Testis (tissue), 2 donors: ENCODE measurements at regions not wholly inside any gene's neighbourhood (a gene's known extent, or its start where the extent isn't known, plus 50 kb on each side); places are given as distances from the start of the nearest gene placed in this dataset.
"Not testable (repeated sequence)": the region's sequence is repeated elsewhere in the genome, so short reads cannot be mapped to it uniquely, and the experiment has no call there.

Experiments
- DNase-seq: peaks from one replicate; pipeline ENCODE4 v3.0.0-alpha.2; 2019
- H3K27ac ChIP-seq, 2 donors: fragments of 200-600 bp; sonication (generic); one replicate each; pipeline ENCODE4 v1.5.1; 2019
- H3K27me3 ChIP-seq: fragments of 200-600 bp; sonication (generic); one replicate; pipeline ENCODE4 v1.5.1; 2019
- H3K36me3 ChIP-seq: fragments of 200-600 bp; sonication (generic); one replicate; pipeline ENCODE4 v1.5.1; 2017; ENCODE audit warnings: low read depth; ENCODE audit errors: missing control alignments
- H3K4me1 ChIP-seq: fragments of 200-600 bp; sonication (generic); one replicate; pipeline ENCODE4 v1.5.1; 2019
- H3K4me3 ChIP-seq, 2 donors: fragments of 200-600 bp; sonication (generic); one replicate each; pipeline ENCODE4 v1.5.1; 2017 to 2019
- H3K9me3 ChIP-seq: fragments of 200-600 bp; sonication (generic); one replicate; pipeline ENCODE4 v1.5.1; 2017
- CTCF ChIP-seq, 3 experiments: fragments of 450-650 bp in 2 of 3; fragments of 200-600 bp in 1 of 3; sonication (generic) in 1 of 3; IDR thresholded peaks; one replicate each; pipeline ENCODE4 v1.5.1; 2016 to 2019; ENCODE audit warnings: antibody characterized with exemption in 3 of 3, mild to moderate bottlenecking in 2 of 3, moderate library complexity in 1 of 3
- POLR2A ChIP-seq: fragments of 450-650 bp; IDR thresholded peaks from one replicate; pipeline ENCODE4 v1.6.1; 2017; ENCODE audit warnings: antibody characterized with exemption, mild to moderate bottlenecking, moderate library complexity
- WGBS, 2 donors: methylation state at CpG; one replicate each; pipeline ENCODE4 v1.1.5; 2018; 5-methylcytosine and 5-hydroxymethylcytosine counted together
- intact Hi-C: fragments of 100-400 bp; cut with DNase I; formaldehyde crosslinking; loops from one replicate; pipeline ENCODE4 v1.15.1; 2023; ENCODE audit warnings: low total_unique reads

DNA sequence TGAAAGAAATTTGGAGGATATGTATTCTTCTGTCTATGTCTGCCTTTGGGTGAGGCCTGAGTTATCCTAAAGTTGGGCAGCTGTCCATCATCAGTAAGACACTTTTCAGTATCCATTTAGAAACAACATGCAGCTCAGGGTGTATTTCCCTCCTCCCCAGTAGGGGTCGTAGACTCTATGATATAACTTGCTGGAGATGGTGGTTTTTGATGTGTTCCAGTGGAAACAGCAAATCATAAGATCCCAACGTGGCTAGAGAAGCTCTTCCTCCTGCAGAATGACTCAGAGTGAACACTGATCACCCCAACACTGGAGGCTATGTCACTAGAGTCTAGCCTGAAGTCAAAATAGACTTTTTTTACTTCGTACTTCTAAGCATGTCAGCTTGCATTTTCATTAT lies 331.6 kb upstream of the STXBP6 start:
- H3K9me3 ChIP-seq = no peaks in the 10 kb centered on the region
- DNase-seq = no peak
- intact Hi-C loops = no loop called here
- no peak overlapping the region for H3K27ac ChIP-seq
- no peaks in the 10 kb centered on the region for H3K27me3 ChIP-seq
- no peak for TF ChIP-seq POLR2A
- no peak for TF ChIP-seq CTCF (IDR thresholded peaks at IDR 0.05)
- H3K4me1 ChIP-seq = no peaks in the 10 kb centered on the region
- no peak overlapping the region for H3K4me3 ChIP-seq
- H3K36me3 ChIP-seq = no peaks in the 10 kb centered on the region
- WGBS, 2 donors = 53 to 71% methylated on average over 3 of the region's 3 CpGs

GRCh38 chr14:25375639-25376038 lies 325.7 kb upstream of the STXBP6 start:
- 90 to 95% methylated on average over 2 of the region's 2 CpGs for WGBS, 2 donors
- no peak for TF ChIP-seq CTCF (IDR thresholded peaks at IDR 0.05)
- TF ChIP-seq POLR2A = no peak
- H3K27ac ChIP-seq = no peak overlapping the region
- no peaks in the 10 kb centered on the region for H3K4me1 ChIP-seq
- no peaks in the 10 kb centered on the region for H3K9me3 ChIP-seq
- DNase-seq = no peak
- H3K36me3 ChIP-seq = no peaks in the 10 kb centered on the region
- intact Hi-C loops = no loop called here
- no peaks in the 10 kb centered on the region for H3K27me3 ChIP-seq
- no peak overlapping the region for H3K4me3 ChIP-seq

- TF ChIP-seq CTCF (IDR thresholded peaks at IDR 0.05) = no peak
- no peak for TF ChIP-seq POLR2A
- intact Hi-C loops = no loop called here
- no peaks in the 10 kb centered on the region for H3K36me3 ChIP-seq
- H3K27me3 ChIP-seq = no peaks in the 10 kb centered on the region
- WGBS, 2 donors = 83 to 95% methylated on average over 1 of the region's 1 CpG
- no peak for DNase-seq
- H3K9me3 ChIP-seq = no peaks in the 10 kb centered on the region
- H3K27ac ChIP-seq = no peak overlapping the region
- H3K4me3 ChIP-seq = no peak overlapping the region
- H3K4me1 ChIP-seq = no peaks in the 10 kb centered on the region
Observed at GRCh38 chr14:25371068-25371467, 321.1 kb upstream of the STXBP6 start.

- H3K27ac ChIP-seq, H3K27me3 ChIP-seq, H3K4me1 ChIP-seq, H3K9me3 ChIP-seq, intact Hi-C loops, DNase-seq, H3K36me3 ChIP-seq, H3K4me3 ChIP-seq: not testable (repeated sequence)
- WGBS, 2 donors = 89 to 93% methylated on average over 7 to 10 of the region's 10 CpGs
Observed at GRCh38 chr14:25370057-25370456, 320.1 kb upstream of the STXBP6 start.

DNA sequence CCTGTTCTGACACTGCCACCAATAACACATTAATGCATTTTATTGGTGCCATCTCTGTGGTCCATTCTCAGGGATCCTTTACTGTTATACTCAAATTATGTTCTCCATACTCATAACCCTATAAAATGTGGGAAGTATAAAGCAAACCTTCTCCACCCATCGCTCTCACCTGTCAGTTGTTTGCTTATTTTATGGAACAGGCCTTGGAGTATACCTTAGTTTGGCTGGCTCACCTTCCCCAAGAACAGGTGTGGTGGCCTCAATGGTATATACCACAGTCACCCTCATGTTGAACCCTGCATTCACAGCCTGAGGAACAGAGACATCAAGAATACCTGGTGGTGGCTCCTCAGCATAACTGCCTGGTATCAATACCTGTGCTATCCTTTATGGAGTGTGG lies 308.4 kb upstream of the STXBP6 start:
- Histone ChIP-seq H3K27me3 (no peaks in the 10 kb centered on the region), H3K9me3 (no peaks in the 10 kb centered on the region), H3K4me3 (no peak overlapping the region), H3K36me3 (no peaks in the 10 kb centered on the region), H3K4me1 (no peaks in the 10 kb centered on the region), H3K27ac (no peak overlapping the region)
- no peak for DNase-seq
- WGBS, 2 donors = 83 to 86% methylated on average over 1 of the region's 1 CpG
- TF ChIP-seq CTCF (IDR thresholded peaks at IDR 0.05) = no peak
- TF ChIP-seq POLR2A = no peak
- intact Hi-C loops = no loop called here
